ENCODE measurements at regions not wholly inside any gene's neighbourhood (a gene's known extent, or its start where the extent isn't known, plus 50 kb on each side); places are given as distances from the start of the nearest gene placed in this dataset.

- ChIA-PET POLR2A (no interaction called here), CTCF (no interaction called here)
- ATAC-seq: no peak
- intact Hi-C loops (cut with micrococcal nuclease): no loop called here
- no peak overlapping the region for H3K27ac ChIP-seq (ENCODE audit: low read depth, low read length)
- peaks cover 0 to 1% (median 0%) of the 10 kb centered on the region in 11 donors for H3K9me3 Mint-ChIP-seq
- no peak for DNase-seq
- H3K4me1 Mint-ChIP-seq: peaks cover 0 to 8% (median 4%) of the 10 kb centered on the region in 7 donors
- H3K36me3 Mint-ChIP-seq: no peaks in the 10 kb centered on the region
- no peaks in the 10 kb centered on the region for H3K4me1 ChIP-seq (ENCODE audit: control insufficient read depth in 2 of 2, insufficient read depth in 2 of 2, low read length in 2 of 2)
- peaks cover 0 to 33% (median 14%) of the 10 kb centered on the region in 5 donors for H3K27me3 Mint-ChIP-seq
- H3K4me3 Mint-ChIP-seq: no peak overlapping the region
- no peaks in the 10 kb centered on the region for H3K9me3 ChIP-seq (ENCODE audit: control insufficient read depth in 2 of 3, low read length in 3 of 3)
- H3K36me3 ChIP-seq (ENCODE audit: control insufficient read depth in 2 of 3, insufficient read depth in 3 of 3, low read length in 3 of 3): no peaks in the 10 kb centered on the region
- H3K27ac Mint-ChIP-seq: no peak overlapping the region
- H3K27me3 ChIP-seq (ENCODE audit: control insufficient read depth in 2 of 2, insufficient read depth in 2 of 2, low read length in 2 of 2): no peaks in the 10 kb centered on the region
- no peak overlapping the region for H3K4me3 ChIP-seq (ENCODE audit: low read length)
These were observed 141.9 kb upstream of the CDH5 start for GRCh38 chr16:66224626-66225025.

- Mint-ChIP-seq H3K9me3 (peaks cover 0 to 1% (median 0%) of the 10 kb centered on the region in 11 donors), H3K27me3 (peaks cover 0 to 35% (median 17%) of the 10 kb centered on the region in 5 donors), H3K4me1 (peaks cover 0 to 8% (median 3%) of the 10 kb centered on the region in 7 donors), H3K4me3 (no peak overlapping the region), H3K36me3 (no peaks in the 10 kb centered on the region), H3K27ac (no peak overlapping the region)
- DNase-seq (no peak), ATAC-seq (no peak)
- Histone ChIP-seq H3K27ac (ENCODE audit: low read depth, low read length) (no peak overlapping the region), H3K27me3 (ENCODE audit: control insufficient read depth in 2 of 2, insufficient read depth in 2 of 2, low read length in 2 of 2) (no peaks in the 10 kb centered on the region), H3K9me3 (ENCODE audit: control insufficient read depth in 2 of 3, low read length in 3 of 3) (no peaks in the 10 kb centered on the region), H3K4me3 (ENCODE audit: low read length) (no peak overlapping the region), H3K36me3 (ENCODE audit: control insufficient read depth in 2 of 3, insufficient read depth in 3 of 3, low read length in 3 of 3) (no peaks in the 10 kb centered on the region), H3K4me1 (ENCODE audit: control insufficient read depth in 2 of 2, insufficient read depth in 2 of 2, low read length in 2 of 2) (no peaks in the 10 kb centered on the region)
- intact Hi-C loops (cut with micrococcal nuclease): no loop called here
- ChIA-PET CTCF (no interaction called here), POLR2A (no interaction called here)
These were observed 142.3 kb upstream of the CDH5 start for GRCh38 chr16:66224186-66224585.

GRCh38 chr16:66223176-66223780, 143.2 kb upstream of the CDH5 start:
- Mint-ChIP-seq H3K4me3 (no peak overlapping the region), H3K4me1 (peaks cover 0 to 8% (median 0%) of the 10 kb centered on the region in 7 donors), H3K27ac (no peak overlapping the region), H3K27me3 (peaks cover 0 to 35% (median 20%) of the 10 kb centered on the region in 5 donors), H3K9me3 (peaks cover 0 to 1% (median 0%) of the 10 kb centered on the region in 11 donors), H3K36me3 (no peaks in the 10 kb centered on the region)
- H3K4me1 ChIP-seq (ENCODE audit: control insufficient read depth in 2 of 2, insufficient read depth in 2 of 2, low read length in 2 of 2): no peaks in the 10 kb centered on the region
- H3K27ac ChIP-seq (ENCODE audit: low read depth, low read length): no peak overlapping the region
- no peaks in the 10 kb centered on the region for H3K36me3 ChIP-seq (ENCODE audit: control insufficient read depth in 2 of 3, insufficient read depth in 3 of 3, low read length in 3 of 3)
- H3K4me3 ChIP-seq (ENCODE audit: low read length): no peak overlapping the region
- POLR2A ChIA-PET: no interaction called here
- DNase-seq: no peak
- no peaks in the 10 kb centered on the region for H3K9me3 ChIP-seq (ENCODE audit: control insufficient read depth in 2 of 3, low read length in 3 of 3)
- ATAC-seq: no peak
- CTCF ChIA-PET: no interaction called here
- intact Hi-C loops (cut with micrococcal nuclease): no loop called here
- H3K27me3 ChIP-seq (ENCODE audit: control insufficient read depth in 2 of 2, insufficient read depth in 2 of 2, low read length in 2 of 2): no peaks in the 10 kb centered on the region

- DNase-seq (no peak), ATAC-seq (no peak)
- no peaks in the 10 kb centered on the region for H3K36me3 ChIP-seq (ENCODE audit: control insufficient read depth in 2 of 3, insufficient read depth in 3 of 3, low read length in 3 of 3)
- peaks cover 0 to 8% (median 0%) of the 10 kb centered on the region in 7 donors for H3K4me1 Mint-ChIP-seq
- H3K4me3 Mint-ChIP-seq: no peak overlapping the region
- H3K9me3 Mint-ChIP-seq: peaks cover 0 to 1% (median 0%) of the 10 kb centered on the region in 11 donors
- H3K36me3 Mint-ChIP-seq: no peaks in the 10 kb centered on the region
- no peaks in the 10 kb centered on the region for H3K4me1 ChIP-seq (ENCODE audit: control insufficient read depth in 2 of 2, insufficient read depth in 2 of 2, low read length in 2 of 2)
- no peaks in the 10 kb centered on the region for H3K27me3 ChIP-seq (ENCODE audit: control insufficient read depth in 2 of 2, insufficient read depth in 2 of 2, low read length in 2 of 2)
- no peak overlapping the region for H3K27ac Mint-ChIP-seq
- ChIA-PET POLR2A (no interaction called here), CTCF (no interaction called here)
- intact Hi-C loops (cut with micrococcal nuclease): no loop called here
- H3K9me3 ChIP-seq (ENCODE audit: control insufficient read depth in 2 of 3, low read length in 3 of 3): no peaks in the 10 kb centered on the region
- no peak overlapping the region for H3K27ac ChIP-seq (ENCODE audit: low read depth, low read length)
- H3K4me3 ChIP-seq (ENCODE audit: low read length): no peak overlapping the region
- H3K27me3 Mint-ChIP-seq: peaks cover 0 to 38% (median 20%) of the 10 kb centered on the region in 5 donors
These were observed 143.7 kb upstream of the CDH5 start for GRCh38 chr16:66222756-66223155.

GRCh38 chr16:66220702-66221101, 145.8 kb upstream of the CDH5 start:
- peaks cover 0 to 1% (median 0%) of the 10 kb centered on the region in 11 donors for H3K9me3 Mint-ChIP-seq
- Histone ChIP-seq H3K4me1 (ENCODE audit: control insufficient read depth in 2 of 2, insufficient read depth in 2 of 2, low read length in 2 of 2) (no peaks in the 10 kb centered on the region), H3K27me3 (ENCODE audit: control insufficient read depth in 2 of 2, insufficient read depth in 2 of 2, low read length in 2 of 2) (no peaks in the 10 kb centered on the region), H3K36me3 (ENCODE audit: control insufficient read depth in 2 of 3, insufficient read depth in 3 of 3, low read length in 3 of 3) (no peaks in the 10 kb centered on the region), H3K4me3 (ENCODE audit: low read length) (no peak overlapping the region), H3K9me3 (ENCODE audit: control insufficient read depth in 2 of 3, low read length in 3 of 3) (no peaks in the 10 kb centered on the region), H3K27ac (ENCODE audit: low read depth, low read length) (no peak overlapping the region)
- CTCF ChIA-PET: interaction anchor here (0.7 kb wide), 1 partner anchor 169 kb away, joined by 4 read pairs; no protein-coding TSS in a partner anchor
- H3K4me3 Mint-ChIP-seq: peak overlapping the region in 1 of 10 donors; percentile 53
- POLR2A ChIA-PET: no interaction called here
- no peak overlapping the region for H3K27ac Mint-ChIP-seq
- DNase-seq: peak in 1 of 9 donors; percentile 12
- H3K36me3 Mint-ChIP-seq: no peaks in the 10 kb centered on the region
- intact Hi-C loops (cut with micrococcal nuclease): no loop called here
- peaks cover 0 to 5% (median 0%) of the 10 kb centered on the region in 7 donors for H3K4me1 Mint-ChIP-seq
- H3K27me3 Mint-ChIP-seq: peaks cover 0 to 38% (median 16%) of the 10 kb centered on the region in 5 donors
- ATAC-seq: no peak

- Histone ChIP-seq H3K36me3 (ENCODE audit: control insufficient read depth in 2 of 3, insufficient read depth in 3 of 3, low read length in 3 of 3) (no peaks in the 10 kb centered on the region), H3K27ac (ENCODE audit: low read depth, low read length) (no peak overlapping the region), H3K4me1 (ENCODE audit: control insufficient read depth in 2 of 2, insufficient read depth in 2 of 2, low read length in 2 of 2) (no peaks in the 10 kb centered on the region), H3K4me3 (ENCODE audit: low read length) (no peak overlapping the region), H3K27me3 (ENCODE audit: control insufficient read depth in 2 of 2, insufficient read depth in 2 of 2, low read length in 2 of 2) (no peaks in the 10 kb centered on the region), H3K9me3 (ENCODE audit: control insufficient read depth in 2 of 3, low read length in 3 of 3) (no peaks in the 10 kb centered on the region)
- Mint-ChIP-seq H3K36me3 (no peaks in the 10 kb centered on the region), H3K27me3 (peaks cover 0 to 38% (median 16%) of the 10 kb centered on the region in 5 donors), H3K27ac (no peak overlapping the region), H3K4me1 (peaks cover 0 to 5% (median 0%) of the 10 kb centered on the region in 7 donors), H3K4me3 (no peak overlapping the region), H3K9me3 (peaks cover 0 to 1% (median 0%) of the 10 kb centered on the region in 11 donors)
- ChIA-PET CTCF (no interaction called here), POLR2A (no interaction called here)
- intact Hi-C loops (cut with micrococcal nuclease): no loop called here
- DNase-seq: no peak
- no peak for ATAC-seq
These were observed 147.0 kb upstream of the CDH5 start for GRCh38 chr16:66219491-66219890.

GRCh38 chr16:66212428-66212827, 154.1 kb upstream of the CDH5 start:
- no peaks in the 10 kb centered on the region for H3K27me3 ChIP-seq (ENCODE audit: control insufficient read depth in 2 of 2, insufficient read depth in 2 of 2, low read length in 2 of 2)
- ChIA-PET POLR2A (no interaction called here), CTCF (no interaction called here)
- H3K36me3 ChIP-seq (ENCODE audit: control insufficient read depth in 2 of 3, insufficient read depth in 3 of 3, low read length in 3 of 3): no peaks in the 10 kb centered on the region
- no peaks in the 10 kb centered on the region for H3K4me1 ChIP-seq (ENCODE audit: control insufficient read depth in 2 of 2, insufficient read depth in 2 of 2, low read length in 2 of 2)
- H3K9me3 ChIP-seq (ENCODE audit: control insufficient read depth in 2 of 3, low read length in 3 of 3): no peaks in the 10 kb centered on the region
- H3K9me3 Mint-ChIP-seq: peaks cover 0 to 3% (median 0%) of the 10 kb centered on the region in 11 donors
- H3K27ac Mint-ChIP-seq: no peak overlapping the region
- H3K27ac ChIP-seq (ENCODE audit: low read depth, low read length): no peak overlapping the region
- intact Hi-C loops (cut with micrococcal nuclease): no loop called here
- no peak overlapping the region for H3K4me3 ChIP-seq (ENCODE audit: low read length)
- DNase-seq (no peak), ATAC-seq (no peak)
- peaks cover 8 to 22% (median 18%) of the 10 kb centered on the region in 5 donors for H3K27me3 Mint-ChIP-seq
- no peaks in the 10 kb centered on the region for H3K36me3 Mint-ChIP-seq
- H3K4me3 Mint-ChIP-seq: no peak overlapping the region
- H3K4me1 Mint-ChIP-seq: peaks cover 0 to 2% (median 0%) of the 10 kb centered on the region in 7 donors

Data from naive thymus-derived CD4-positive, alpha-beta T cell (primary cell).